Body of pancreas (tissue), 4 donors: ENCODE measurements at regions not wholly inside any gene's neighbourhood (a gene's known extent, or its start where the extent isn't known, plus 50 kb on each side); places are given as distances from the start of the nearest gene placed in this dataset.
"Not testable (repeated sequence)": the region's sequence is repeated elsewhere in the genome, so short reads cannot be mapped to it uniquely, and the experiment has no call there.

Experiments
- ATAC-seq: fragments of 150-250 bp; one replicate; pipeline ENCODE4 v1.9.1; 2016
- DNase-seq, 4 donors: peaks; one replicate each; pipeline ENCODE4 v3.0.0-alpha.2; 2019
- H3K27ac ChIP-seq, 4 donors: fragments of 200-600 bp; sonication (generic); 1 replicate in 3 of 4; 2 replicates in 1 of 4; pipeline versions ENCODE4 v1.5.1 to v1.6.1; 2016 to 2019; ENCODE audit warnings: mild to moderate bottlenecking in 1 of 4, mixed read lengths in 1 of 4, moderate library complexity in 1 of 4
- H3K27me3 ChIP-seq, 2 donors: fragments of 200-600 bp; sonication (generic); one replicate each; pipeline ENCODE4 v1.6.0; 2016; ENCODE audit warnings: mild to moderate bottlenecking in 1 of 2
- H3K36me3 ChIP-seq, 2 donors: fragments of 200-600 bp; sonication (generic); replicated peaks in 1 of 2; 2 replicates each; pipeline ENCODE4 v1.5.1; 2016; ENCODE audit warnings: low read depth in 2 of 2; ENCODE audit not compliant: insufficient read depth in 1 of 2
- H3K4me1 ChIP-seq: fragments of 200-600 bp; sonication (generic); one replicate; pipeline ENCODE4 v1.6.0; 2016
- H3K4me3 ChIP-seq, 2 donors: fragments of 200-600 bp; sonication (generic); 1 replicate in 1 of 2; 2 replicates in 1 of 2; pipeline ENCODE4 v1.5.1; 2016 to 2019
- H3K9me3 ChIP-seq, 3 donors: fragments of 200-600 bp; sonication (generic); 1 replicate in 2 of 3; 2 replicates in 1 of 3; pipeline ENCODE4 v1.5.1; 2016
- POLR2A ChIP-seq, 3 donors: fragments of 450-650 bp; IDR thresholded peaks; one replicate each; pipeline ENCODE4 v1.6.1; 2016; ENCODE audit warnings: antibody characterized with exemption in 3 of 3, mild to moderate bottlenecking in 2 of 3
- WGBS, 2 donors: methylation state at CpG; one replicate each; pipeline ENCODE4 v1.1.5; 2017; 5-methylcytosine and 5-hydroxymethylcytosine counted together
- intact Hi-C: fragments of 100-400 bp; cut with DNase I; formaldehyde crosslinking; loops from one replicate; pipeline ENCODE4 v1.15.1; 2023
- TF ChIP-seq, protein P1 (sequence below), 7 experiments: fragments of 450-650 bp in 4 of 7; fragments of 200-600 bp in 3 of 7; sonication (generic) in 3 of 7; IDR thresholded peaks; one replicate each; pipeline ENCODE4 v1.5.1; 2016 to 2019; ENCODE audit warnings: antibody characterized with exemption in 7 of 7

GRCh38 chr17:27949304-27949703 lies 56.1 kb upstream of the LYRM9 start:
- Histone ChIP-seq H3K4me3 (no peak overlapping the region), H3K36me3 (no peaks in the 10 kb centered on the region), H3K27me3 (no peaks in the 10 kb centered on the region), H3K9me3 (no peaks in the 10 kb centered on the region), H3K4me1 (peaks cover 5% of the 10 kb centered on the region), H3K27ac (no peak overlapping the region)
- intact Hi-C loops: no loop called here
- ATAC-seq (no peak), DNase-seq (no peak)
- no peak for TF ChIP-seq POLR2A (IDR thresholded peaks at IDR 0.05)
- TF ChIP-seq, protein P1, sequence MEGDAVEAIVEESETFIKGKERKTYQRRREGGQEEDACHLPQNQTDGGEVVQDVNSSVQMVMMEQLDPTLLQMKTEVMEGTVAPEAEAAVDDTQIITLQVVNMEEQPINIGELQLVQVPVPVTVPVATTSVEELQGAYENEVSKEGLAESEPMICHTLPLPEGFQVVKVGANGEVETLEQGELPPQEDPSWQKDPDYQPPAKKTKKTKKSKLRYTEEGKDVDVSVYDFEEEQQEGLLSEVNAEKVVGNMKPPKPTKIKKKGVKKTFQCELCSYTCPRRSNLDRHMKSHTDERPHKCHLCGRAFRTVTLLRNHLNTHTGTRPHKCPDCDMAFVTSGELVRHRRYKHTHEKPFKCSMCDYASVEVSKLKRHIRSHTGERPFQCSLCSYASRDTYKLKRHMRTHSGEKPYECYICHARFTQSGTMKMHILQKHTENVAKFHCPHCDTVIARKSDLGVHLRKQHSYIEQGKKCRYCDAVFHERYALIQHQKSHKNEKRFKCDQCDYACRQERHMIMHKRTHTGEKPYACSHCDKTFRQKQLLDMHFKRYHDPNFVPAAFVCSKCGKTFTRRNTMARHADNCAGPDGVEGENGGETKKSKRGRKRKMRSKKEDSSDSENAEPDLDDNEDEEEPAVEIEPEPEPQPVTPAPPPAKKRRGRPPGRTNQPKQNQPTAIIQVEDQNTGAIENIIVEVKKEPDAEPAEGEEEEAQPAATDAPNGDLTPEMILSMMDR (IDR thresholded peaks at IDR 0.05): no peak
- 83 to 85% methylated on average over 3 of the region's 3 CpGs for WGBS, 2 donors

- DNase-seq, H3K36me3 ChIP-seq, H3K27me3 ChIP-seq, H3K4me3 ChIP-seq, intact Hi-C loops, H3K27ac ChIP-seq, ATAC-seq, H3K9me3 ChIP-seq: not testable (repeated sequence)
- peaks cover 15% of the 10 kb centered on the region for H3K4me1 ChIP-seq
- 92 to 96% methylated on average over 7 of the region's 7 CpGs for WGBS, 2 donors
Measured at GRCh38 chr17:27950225-27950624, 57.1 kb upstream of the LYRM9 start.

DNA sequence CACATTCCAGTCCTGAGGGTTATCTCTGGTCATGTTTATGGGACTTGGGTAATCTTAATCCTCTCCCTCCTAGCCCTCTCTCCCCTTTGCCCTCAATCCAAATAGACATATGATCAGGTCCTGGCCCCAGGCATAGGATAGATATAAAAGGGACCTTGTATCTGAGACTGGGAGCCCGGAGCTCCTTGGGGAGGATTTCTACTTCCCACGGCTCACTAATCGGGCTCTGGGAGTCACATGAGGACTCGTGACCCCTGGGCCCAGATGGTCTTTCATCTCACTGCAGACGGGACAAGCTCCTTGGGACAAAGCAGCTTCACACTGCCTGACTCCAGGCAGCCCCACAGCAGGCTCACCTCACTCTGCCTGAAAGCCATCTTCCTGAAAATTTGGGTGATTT lies 57.8 kb upstream of the LYRM9 start:
- Histone ChIP-seq H3K9me3 (no peaks in the 10 kb centered on the region), H3K4me1 (peaks cover 22% of the 10 kb centered on the region), H3K36me3 (no peaks in the 10 kb centered on the region), H3K4me3 (no peak overlapping the region), H3K27me3 (no peaks in the 10 kb centered on the region), H3K27ac (no peak overlapping the region)
- intact Hi-C loops: no loop called here
- DNase-seq (no peak), ATAC-seq (no peak)
- WGBS, 2 donors: 81 to 86% methylated on average over 5 of the region's 5 CpGs
- TF ChIP-seq POLR2A (IDR thresholded peaks at IDR 0.05): no peak
- TF ChIP-seq, protein P1 (IDR thresholded peaks at IDR 0.05): no peak

GRCh38 chr17:27951872-27952271 lies 58.7 kb upstream of the LYRM9 start:
- TF ChIP-seq, protein P1 (IDR thresholded peaks at IDR 0.05): no peak
- TF ChIP-seq POLR2A (IDR thresholded peaks at IDR 0.05): no peak
- Histone ChIP-seq H3K9me3 (no peaks in the 10 kb centered on the region), H3K36me3 (no peaks in the 10 kb centered on the region), H3K4me3 (no peak overlapping the region), H3K27ac (no peak overlapping the region), H3K4me1 (peaks cover 31% of the 10 kb centered on the region), H3K27me3 (no peaks in the 10 kb centered on the region)
- ATAC-seq (no peak), DNase-seq (no peak)
- 78 to 81% methylated on average over 6 of the region's 6 CpGs for WGBS, 2 donors
- intact Hi-C loops: no loop called here

- intact Hi-C loops: no loop called here
- DNase-seq (no peak), ATAC-seq (no peak)
- WGBS, 2 donors: 66 to 80% methylated on average over 7 of the region's 7 CpGs
- no peak overlapping the region for H3K4me3 ChIP-seq
- H3K36me3 ChIP-seq: no peaks in the 10 kb centered on the region
- H3K9me3 ChIP-seq: no peaks in the 10 kb centered on the region
- no peaks in the 10 kb centered on the region for H3K27me3 ChIP-seq
- no peak overlapping the region for H3K27ac ChIP-seq
- TF ChIP-seq, protein P1 (IDR thresholded peaks at IDR 0.05): no peak
- no peak for TF ChIP-seq POLR2A (IDR thresholded peaks at IDR 0.05)
- H3K4me1 ChIP-seq: peaks cover 36% of the 10 kb centered on the region
Measured at GRCh38 chr17:27952366-27952765, 59.2 kb upstream of the LYRM9 start.
